Suprapubic skin (tissue), 4 donors: ENCODE measurements at regions not wholly inside any gene's neighbourhood (a gene's known extent, or its start where the extent isn't known, plus 50 kb on each side); places are given as distances from the start of the nearest gene placed in this dataset.

ENCODE experiments used
- DNase-seq, 2 donors: peaks; one replicate each; pipeline ENCODE4 v3.0.0-alpha.2; 2019; ENCODE audit warnings: low spot score in 2 of 2
- H3K27ac ChIP-seq: fragments of 200-600 bp; sonication (generic); one replicate; pipeline ENCODE4 v1.5.1; 2019
- H3K27me3 ChIP-seq: fragments of 200-600 bp; sonication (generic); one replicate; pipeline ENCODE4 v1.5.1; 2019
- H3K36me3 ChIP-seq: fragments of 200-600 bp; sonication (generic); one replicate; pipeline ENCODE4 v1.5.1; 2019
- H3K4me1 ChIP-seq: fragments of 200-600 bp; sonication (generic); one replicate; pipeline ENCODE4 v1.5.1; 2019
- H3K4me3 ChIP-seq: fragments of 200-600 bp; sonication (generic); one replicate; pipeline ENCODE4 v1.5.1; 2019; ENCODE audit warnings: mild to moderate bottlenecking
- H3K9me3 ChIP-seq: fragments of 200-600 bp; sonication (generic); one replicate; pipeline ENCODE4 v1.5.1; 2019
- EP300 ChIP-seq: sonication (generic); formaldehyde crosslinking; IDR thresholded peaks from one replicate; pipeline ENCODE4 v1.6.1; 2017; ENCODE audit warnings: antibody characterized with exemption
- POLR2A ChIP-seq, 2 donors: fragments of 450-650 bp; IDR thresholded peaks; one replicate each; pipeline ENCODE4 v1.6.1; 2017; ENCODE audit warnings: antibody characterized with exemption in 2 of 2, mild to moderate bottlenecking in 2 of 2, moderate library complexity in 2 of 2
- POLR2AphosphoS5 ChIP-seq, 3 donors: sonication (generic); formaldehyde crosslinking; IDR thresholded peaks; one replicate each; pipeline ENCODE4 v1.6.1; 2017; ENCODE audit warnings: antibody characterized with exemption in 3 of 3
- WGBS: methylation state at CpG from one replicate; pipeline ENCODE4 v1.1.5; 2018; 5-methylcytosine and 5-hydroxymethylcytosine counted together
- TF ChIP-seq, protein P1 (sequence below), 2 donors: fragments of 200-600 bp in 1 of 2; fragments of 450-650 bp in 1 of 2; sonication (generic) in 1 of 2; IDR thresholded peaks; one replicate each; pipeline ENCODE4 v1.5.1; 2016 to 2019; ENCODE audit warnings: antibody characterized with exemption in 2 of 2, mild to moderate bottlenecking in 1 of 2, moderate library complexity in 1 of 2

DNA sequence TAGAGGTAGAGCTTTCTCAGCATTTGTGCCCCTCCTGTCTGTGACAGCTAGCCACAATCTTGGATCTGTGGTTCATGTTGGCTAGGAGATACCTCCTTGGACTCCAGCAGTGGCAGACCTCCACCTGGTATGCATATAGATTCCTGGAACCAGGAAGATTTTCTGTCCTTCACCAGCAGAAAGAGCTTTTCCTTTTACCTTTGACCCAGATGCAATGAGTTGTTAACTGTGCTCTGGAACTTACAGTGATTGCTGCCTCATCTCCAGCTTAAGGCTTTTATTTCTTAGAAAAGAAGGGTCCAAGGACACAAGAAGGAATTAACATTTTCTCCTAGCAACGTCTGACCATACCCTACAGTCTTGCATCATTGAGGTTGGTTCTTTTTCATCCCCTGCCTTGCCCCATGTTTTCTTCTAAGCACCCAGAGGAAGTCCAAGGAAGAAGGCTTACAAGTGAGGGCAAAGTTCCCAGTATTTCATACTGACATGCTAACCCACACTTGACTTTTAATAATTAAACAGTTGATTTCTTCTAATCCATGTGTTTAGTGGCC lies 217.1 kb upstream of the ARHGAP24 start:
- Histone ChIP-seq H3K27me3 (no peaks in the 10 kb centered on the region), H3K4me3 (no peak overlapping the region), H3K9me3 (peaks cover 9% of the 10 kb centered on the region), H3K27ac (no peak overlapping the region), H3K4me1 (no peaks in the 10 kb centered on the region), H3K36me3 (no peaks in the 10 kb centered on the region)
- no peak for DNase-seq
- 58% methylated on average over 1 of the region's 1 CpG for WGBS
- TF ChIP-seq POLR2A (IDR thresholded peaks at IDR 0.05), result no peak
- TF ChIP-seq EP300, result no peak
- no peak for TF ChIP-seq POLR2AphosphoS5 (IDR thresholded peaks at IDR 0.05)
- TF ChIP-seq, protein P1, sequence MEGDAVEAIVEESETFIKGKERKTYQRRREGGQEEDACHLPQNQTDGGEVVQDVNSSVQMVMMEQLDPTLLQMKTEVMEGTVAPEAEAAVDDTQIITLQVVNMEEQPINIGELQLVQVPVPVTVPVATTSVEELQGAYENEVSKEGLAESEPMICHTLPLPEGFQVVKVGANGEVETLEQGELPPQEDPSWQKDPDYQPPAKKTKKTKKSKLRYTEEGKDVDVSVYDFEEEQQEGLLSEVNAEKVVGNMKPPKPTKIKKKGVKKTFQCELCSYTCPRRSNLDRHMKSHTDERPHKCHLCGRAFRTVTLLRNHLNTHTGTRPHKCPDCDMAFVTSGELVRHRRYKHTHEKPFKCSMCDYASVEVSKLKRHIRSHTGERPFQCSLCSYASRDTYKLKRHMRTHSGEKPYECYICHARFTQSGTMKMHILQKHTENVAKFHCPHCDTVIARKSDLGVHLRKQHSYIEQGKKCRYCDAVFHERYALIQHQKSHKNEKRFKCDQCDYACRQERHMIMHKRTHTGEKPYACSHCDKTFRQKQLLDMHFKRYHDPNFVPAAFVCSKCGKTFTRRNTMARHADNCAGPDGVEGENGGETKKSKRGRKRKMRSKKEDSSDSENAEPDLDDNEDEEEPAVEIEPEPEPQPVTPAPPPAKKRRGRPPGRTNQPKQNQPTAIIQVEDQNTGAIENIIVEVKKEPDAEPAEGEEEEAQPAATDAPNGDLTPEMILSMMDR (IDR thresholded peaks at IDR 0.05), result no peak

- TF ChIP-seq POLR2AphosphoS5 (IDR thresholded peaks at IDR 0.05), result no peak
- no peak for TF ChIP-seq POLR2A (IDR thresholded peaks at IDR 0.05)
- Histone ChIP-seq H3K4me3 (no peak overlapping the region), H3K9me3 (no peaks in the 10 kb centered on the region), H3K27me3 (no peaks in the 10 kb centered on the region), H3K36me3 (no peaks in the 10 kb centered on the region), H3K27ac (no peak overlapping the region), H3K4me1 (no peaks in the 10 kb centered on the region)
- 45% methylated on average over 1 of the region's 1 CpG for WGBS
- DNase-seq, result no peak
Observed at GRCh38 chr4:85260064-85260463, 214.9 kb upstream of the ARHGAP24 start.

DNA sequence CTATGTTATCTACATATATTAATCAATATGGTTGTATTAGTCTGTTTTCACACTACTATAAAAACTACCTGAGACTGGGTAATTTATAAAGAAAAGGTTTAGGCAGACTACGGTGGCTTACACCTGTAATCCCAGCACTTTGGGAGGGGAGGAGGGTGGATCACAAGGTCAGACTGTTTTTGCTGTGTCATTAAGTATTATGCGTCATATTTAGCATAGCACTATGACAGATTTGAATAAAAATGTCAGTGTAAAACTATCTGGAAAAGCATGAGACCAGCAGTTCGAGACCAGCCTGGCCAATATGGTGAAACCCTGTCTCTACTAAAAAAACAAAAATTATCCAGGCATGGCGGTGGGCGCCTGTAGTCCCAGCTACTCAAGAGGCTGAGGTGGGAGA lies 209.7 kb upstream of the ARHGAP24 start:
- H3K4me1 ChIP-seq, result no peaks in the 10 kb centered on the region
- no peak for DNase-seq
- TF ChIP-seq POLR2A (IDR thresholded peaks at IDR 0.05) (no peak), POLR2AphosphoS5 (IDR thresholded peaks at IDR 0.05) (no peak), EP300 (no peak)
- TF ChIP-seq, protein P1 (IDR thresholded peaks at IDR 0.05), result no peak
- no peak overlapping the region for H3K4me3 ChIP-seq
- H3K27ac ChIP-seq, result no peak overlapping the region
- H3K36me3 ChIP-seq, result no peaks in the 10 kb centered on the region
- H3K27me3 ChIP-seq, result no peaks in the 10 kb centered on the region
- H3K9me3 ChIP-seq, result no peaks in the 10 kb centered on the region
- WGBS, result 85% methylated on average over 5 of the region's 5 CpGs

DNA sequence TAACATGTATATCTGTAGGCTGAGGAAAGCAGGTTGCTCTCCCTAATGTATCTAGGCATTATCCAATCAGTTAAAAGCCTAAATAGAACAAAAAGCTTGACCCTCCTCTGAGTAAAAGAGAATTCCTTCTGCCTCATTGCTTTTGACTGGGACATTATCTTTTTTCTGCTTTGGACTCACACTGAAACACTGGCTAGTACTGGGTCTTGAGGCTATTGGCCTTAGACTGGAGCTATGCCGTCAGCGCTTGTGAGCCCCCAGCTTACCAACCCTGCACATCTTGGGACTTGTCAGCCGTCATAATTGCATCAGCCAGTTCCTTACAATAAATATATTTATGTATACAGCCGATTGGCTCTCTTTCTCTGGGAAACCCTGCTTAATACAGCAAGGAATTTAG lies 206.8 kb upstream of the ARHGAP24 start:
- no peak for DNase-seq
- no peaks in the 10 kb centered on the region for H3K4me1 ChIP-seq
- TF ChIP-seq POLR2A (IDR thresholded peaks at IDR 0.05) (no peak), POLR2AphosphoS5 (IDR thresholded peaks at IDR 0.05) (no peak), EP300 (no peak)
- TF ChIP-seq, protein P1 (IDR thresholded peaks at IDR 0.05), result no peak
- no peaks in the 10 kb centered on the region for H3K27me3 ChIP-seq
- H3K9me3 ChIP-seq, result peaks cover 2% of the 10 kb centered on the region
- H3K27ac ChIP-seq, result no peak overlapping the region
- H3K4me3 ChIP-seq, result no peak overlapping the region
- 90% methylated on average over 4 of the region's 4 CpGs for WGBS
- H3K36me3 ChIP-seq, result no peaks in the 10 kb centered on the region

DNA sequence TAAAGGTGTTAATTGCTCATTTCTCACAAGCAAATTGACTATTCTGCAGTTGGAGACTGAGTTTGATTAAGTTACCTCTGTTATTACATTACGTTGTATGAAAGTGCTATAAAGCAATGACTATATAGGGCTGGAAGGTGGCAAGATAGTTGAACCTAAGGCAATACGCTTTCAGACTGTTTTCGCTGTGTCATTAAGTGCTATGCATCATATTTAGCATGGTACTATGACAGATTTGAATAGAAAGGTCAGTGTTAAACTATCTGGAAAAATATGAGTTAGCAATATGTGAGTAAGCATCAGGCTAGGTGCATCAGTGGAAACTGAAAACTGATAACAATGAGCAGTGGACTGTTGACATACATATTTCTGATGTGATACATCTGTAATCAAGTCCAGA lies 206.0 kb upstream of the ARHGAP24 start:
- Histone ChIP-seq H3K27me3 (no peaks in the 10 kb centered on the region), H3K4me3 (no peak overlapping the region), H3K27ac (no peak overlapping the region), H3K4me1 (no peaks in the 10 kb centered on the region), H3K36me3 (no peaks in the 10 kb centered on the region), H3K9me3 (peaks cover 9% of the 10 kb centered on the region)
- TF ChIP-seq POLR2A (IDR thresholded peaks at IDR 0.05) (no peak), POLR2AphosphoS5 (IDR thresholded peaks at IDR 0.05) (no peak), EP300 (no peak)
- TF ChIP-seq, protein P1 (IDR thresholded peaks at IDR 0.05), result no peak
- DNase-seq, result no peak
- 82% methylated on average over 3 of the region's 3 CpGs for WGBS

DNA sequence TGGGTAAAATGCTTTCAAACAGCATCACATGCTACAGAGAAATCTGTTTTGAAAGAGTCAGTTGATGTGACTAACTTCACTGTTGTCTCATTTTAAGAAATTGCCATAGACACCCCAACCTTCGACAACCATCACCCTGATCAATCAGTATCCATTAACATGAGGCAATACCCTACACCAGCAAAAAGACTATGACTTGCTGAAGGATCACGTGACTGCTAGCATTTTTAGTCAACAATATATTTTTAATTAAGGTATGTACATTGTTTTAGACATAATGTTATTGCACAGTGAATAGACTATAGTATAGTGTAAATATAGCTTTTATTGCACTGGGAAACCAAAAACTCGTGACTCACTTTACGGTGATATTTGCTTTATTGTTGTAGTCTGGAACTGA lies 200.0 kb upstream of the ARHGAP24 start:
- WGBS, result 93% methylated on average over 4 of the region's 4 CpGs
- no peak for DNase-seq
- H3K9me3 ChIP-seq, result peaks cover 9% of the 10 kb centered on the region

More for the DNA sequence above, 200.0 kb upstream of the ARHGAP24 start:
- Histone ChIP-seq H3K4me1 (no peaks in the 10 kb centered on the region), H3K36me3 (no peaks in the 10 kb centered on the region), H3K27ac (no peak overlapping the region), H3K27me3 (no peaks in the 10 kb centered on the region), H3K4me3 (no peak overlapping the region)
- TF ChIP-seq, protein P1 (IDR thresholded peaks at IDR 0.05), result no peak
- TF ChIP-seq EP300, result no peak
- no peak for TF ChIP-seq POLR2A (IDR thresholded peaks at IDR 0.05)
- TF ChIP-seq POLR2AphosphoS5 (IDR thresholded peaks at IDR 0.05), result no peak
